IPS-NIHi7 (cell line): ENCODE measurements at regions not wholly inside any gene's neighbourhood (a gene's known extent, or its start where the extent isn't known, plus 50 kb on each side); places are given as distances from the start of the nearest gene placed in this dataset.
"Not testable (repeated sequence)": the region's sequence is repeated elsewhere in the genome, so short reads cannot be mapped to it uniquely, and the experiment has no call there.

Experiments
- DNase-seq: peaks from one replicate; pipeline ENCODE4 v3.0.0; 2012; ENCODE audit warnings: mixed read lengths; ENCODE audit errors: extremely low spot score

DNA sequence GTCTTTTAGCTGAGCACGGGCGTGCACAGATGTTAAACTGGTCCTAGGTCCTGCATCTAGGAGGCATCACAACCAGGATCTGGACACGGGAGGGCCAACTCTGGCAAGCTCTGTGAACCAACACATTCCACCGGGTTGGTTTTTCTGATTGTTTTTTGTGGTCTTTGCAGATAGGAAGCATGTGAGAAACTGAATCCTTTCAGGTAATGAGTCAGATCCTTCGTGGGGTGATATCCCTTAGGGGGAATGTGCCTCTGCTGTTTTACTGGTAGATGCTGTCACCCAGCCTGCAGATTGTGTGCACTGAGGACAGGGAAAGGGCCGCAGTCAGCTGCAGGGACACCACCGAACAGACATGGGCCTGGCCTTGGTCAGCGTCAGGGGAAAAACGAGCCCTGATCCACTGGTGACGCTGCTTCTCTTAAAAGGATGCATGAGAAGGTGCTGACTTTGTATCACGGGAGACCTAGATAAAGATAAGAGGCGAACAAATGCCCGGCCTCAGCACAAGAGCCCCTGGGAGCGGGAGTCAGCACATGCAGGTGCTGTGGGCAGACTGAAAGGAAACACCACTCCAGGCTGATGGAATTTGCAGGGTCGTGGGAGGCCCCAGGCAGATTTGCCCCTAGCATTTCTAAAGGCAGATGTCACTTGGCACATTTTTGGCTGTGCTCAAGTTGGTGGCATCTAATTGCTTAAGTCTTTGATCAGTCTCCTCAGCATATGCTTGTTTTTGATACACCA, 51.1 kb downstream of the DOP1B start:
- DNase-seq = no peak

DNA sequence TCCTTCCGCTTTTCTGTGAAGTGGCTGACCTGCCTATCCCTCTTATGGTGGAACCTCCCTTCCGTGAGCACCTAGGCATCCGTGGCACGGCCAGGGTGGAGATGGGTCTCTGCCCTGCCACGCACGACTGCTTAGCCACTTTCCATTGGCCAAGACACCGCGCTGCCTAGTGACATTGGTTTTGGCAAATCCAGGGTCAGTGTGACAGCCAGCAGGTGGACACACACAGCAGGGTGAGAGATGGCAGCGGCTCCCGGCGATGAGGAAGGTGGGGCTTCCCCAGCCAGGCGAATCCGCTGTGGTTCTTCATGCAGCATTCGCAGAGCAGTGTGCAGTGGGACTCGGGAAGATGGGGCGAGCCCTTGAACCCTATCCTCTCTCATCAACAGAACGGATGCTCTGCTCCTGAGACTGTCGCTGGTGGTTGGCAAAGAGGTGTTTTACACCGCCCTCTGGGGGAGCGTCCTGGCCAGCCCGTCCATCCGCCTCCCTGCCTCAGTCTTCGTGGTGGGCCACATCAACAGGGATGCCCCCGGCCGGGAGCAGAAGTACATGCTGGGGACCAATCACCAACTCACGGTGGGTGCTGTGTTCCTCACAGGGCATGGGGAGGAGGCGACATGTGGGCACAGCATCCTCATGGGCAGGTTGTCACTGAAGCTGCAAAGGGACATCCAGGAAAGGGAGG, 51.8 kb downstream of the DOP1B start:
- DNase-seq = no peak

- DNase-seq = peak; percentile 73
These were observed 53.1 kb downstream of the DOP1B start for GRCh38 chr21:36209626-36210171.

- no peak for DNase-seq
These were observed 54.4 kb downstream of the DOP1B start for GRCh38 chr21:36210779-36211659.

DNA sequence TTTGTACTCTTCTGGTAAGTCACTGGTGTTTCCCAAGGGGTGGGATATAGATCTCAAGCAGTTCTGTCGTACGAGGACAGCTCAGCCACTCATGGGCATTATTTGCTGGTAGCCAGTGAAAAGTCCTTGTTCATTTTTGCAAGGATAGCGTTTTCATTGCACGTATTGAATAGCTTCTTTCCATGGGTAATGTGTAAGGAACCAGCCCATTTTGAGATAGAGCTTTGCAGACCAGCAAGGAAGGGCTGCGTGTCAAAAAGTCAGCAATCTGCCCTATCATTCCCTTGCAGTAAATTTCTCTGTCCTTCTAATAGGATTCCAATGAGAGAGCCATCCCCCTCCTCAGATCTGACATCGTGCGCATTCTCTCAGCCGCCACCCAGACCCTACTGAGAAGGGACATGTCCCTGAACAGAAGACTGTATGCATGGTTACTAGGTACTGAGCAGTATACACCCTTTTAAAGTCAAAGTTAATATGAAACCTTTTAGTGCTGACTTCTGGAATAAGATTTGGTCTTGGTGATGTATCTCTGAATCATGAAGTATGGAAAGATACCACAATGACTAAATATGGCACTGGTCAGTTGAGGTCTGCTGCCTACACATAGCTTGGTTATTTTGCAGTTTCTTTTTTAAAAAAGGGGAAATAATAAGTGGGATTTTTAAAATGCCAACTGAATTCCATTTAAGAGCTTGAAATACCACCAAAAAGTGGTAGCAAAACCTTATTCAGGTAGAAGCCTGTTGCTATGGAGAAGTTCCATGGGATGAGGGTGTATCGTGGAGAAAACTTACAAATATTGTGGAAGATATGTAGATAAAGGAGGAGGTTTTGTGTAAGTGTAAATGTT, 55.3 kb downstream of the DOP1B start:
- DNase-seq = no peak

GRCh38 chr21:36212513-36212780, 55.8 kb downstream of the DOP1B start:
- no peak for DNase-seq

GRCh38 chr21:36214561-36214960, 57.9 kb downstream of the DOP1B start:
- DNase-seq = no peak

DNA sequence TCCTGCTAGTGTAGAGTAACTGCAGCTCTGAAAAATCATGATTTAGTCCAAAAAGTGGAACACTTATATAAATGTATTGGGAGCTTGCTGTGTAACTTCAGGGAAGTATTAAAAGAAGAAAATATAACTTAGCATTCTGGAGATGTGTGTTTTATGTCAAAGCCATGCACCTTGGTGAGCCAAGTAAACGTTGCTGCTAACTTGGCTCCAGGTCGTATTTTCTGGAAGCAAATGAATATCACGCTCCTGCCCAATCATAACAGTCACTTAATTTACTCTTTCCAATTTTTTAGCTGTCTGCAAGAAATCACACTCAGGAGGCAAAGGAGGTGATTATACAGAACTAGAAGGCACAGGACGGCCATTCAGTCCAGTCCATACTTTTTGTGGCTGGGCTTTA, 61.1 kb downstream of the DOP1B start:
- DNase-seq = no peak

- no peak for DNase-seq
These were observed 62.1 kb downstream of the DOP1B start for GRCh38 chr21:36218691-36219090.

DNA sequence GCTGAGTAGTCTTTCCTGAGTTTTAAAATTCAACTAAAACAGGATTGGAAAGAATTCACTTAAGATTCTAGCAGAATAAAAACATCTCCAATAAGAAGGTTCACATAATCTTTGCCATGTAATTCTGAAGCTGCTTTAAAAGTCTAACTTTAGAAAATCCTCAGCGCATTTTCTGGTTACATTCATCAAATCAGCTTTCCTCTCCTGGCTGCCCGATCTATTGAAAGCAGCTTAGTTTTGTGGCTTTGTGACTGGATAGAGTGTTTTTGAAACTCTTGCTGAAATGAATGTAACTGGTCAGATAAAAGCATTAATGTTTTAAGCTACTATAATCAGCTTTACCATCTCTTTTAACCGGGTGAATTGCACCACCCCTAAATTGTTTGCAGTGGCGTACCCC, 66.8 kb downstream of the DOP1B start:
- DNase-seq = no peak

GRCh38 chr21:36229181-36229580, 72.6 kb downstream of the DOP1B start:
- DNase-seq = no peak

GRCh38 chr21:36231444-36231843, 74.8 kb downstream of the DOP1B start:
- not testable (repeated sequence) for DNase-seq

GRCh38 chr21:36232641-36233040, 76.0 kb downstream of the DOP1B start:
- DNase-seq = no peak

- no peak for DNase-seq
These were observed 78.5 kb downstream of the DOP1B start for GRCh38 chr21:36235058-36235582.

GRCh38 chr21:36236052-36236730, 79.6 kb downstream of the DOP1B start:
- DNase-seq = no peak

- no peak for DNase-seq
These were observed 80.8 kb downstream of the DOP1B start for GRCh38 chr21:36237441-36237840.

GRCh38 chr21:36239585-36239984, 80.4 kb upstream of the MORC3 start:
- DNase-seq = no peak

DNA sequence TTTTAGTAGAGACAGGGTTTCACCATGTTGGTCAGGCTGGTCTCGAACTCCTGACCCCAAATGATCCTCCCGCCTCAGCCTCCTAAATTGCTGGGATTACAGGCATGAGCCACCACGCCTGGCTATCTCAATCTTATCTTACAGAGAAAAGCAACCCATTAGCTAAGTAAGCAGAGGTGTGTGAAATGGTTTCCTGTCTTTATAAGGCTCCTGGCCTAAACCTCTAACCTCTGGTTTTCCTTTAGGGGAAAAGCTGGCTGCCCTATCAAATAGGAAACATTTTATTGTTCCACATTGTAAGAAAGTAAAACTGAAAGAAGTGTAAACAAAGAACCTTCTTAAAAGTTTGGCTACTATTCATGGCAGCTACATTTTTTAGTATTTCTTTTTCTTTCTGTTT, 78.3 kb upstream of the MORC3 start:
- DNase-seq = no peak

DNA sequence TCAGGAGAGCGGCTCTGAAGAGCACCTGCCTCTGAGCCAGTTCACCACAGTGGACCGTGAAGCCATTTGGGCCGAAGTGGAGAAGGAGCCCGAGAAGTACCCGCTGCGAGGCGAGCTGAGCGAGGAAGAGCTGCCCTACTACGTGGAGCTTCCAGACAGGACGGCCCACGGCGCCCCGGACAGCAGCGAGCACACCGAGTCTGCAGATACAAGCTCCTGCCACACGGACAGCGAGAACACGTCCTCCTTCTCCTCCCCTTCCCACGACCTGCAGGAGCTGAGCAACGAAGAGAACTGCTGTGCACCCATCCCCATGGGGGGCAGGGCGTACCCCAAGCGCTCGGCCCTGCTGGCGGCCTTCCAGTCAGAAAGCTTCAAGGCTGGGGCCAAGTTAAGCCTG, 74.9 kb upstream of the MORC3 start:
- DNase-seq = no peak

GRCh38 chr21:36245649-36246048, 74.3 kb upstream of the MORC3 start:
- DNase-seq = no peak
